Endodermal cell (in vitro differentiated cells): ENCODE measurements at regions not wholly inside any gene's neighbourhood (a gene's known extent, or its start where the extent isn't known, plus 50 kb on each side); places are given as distances from the start of the nearest gene placed in this dataset.

Source experiments
- DNase-seq: peaks from one replicate; pipeline ENCODE4 v3.0.0-alpha.2; 2017
- H3K27ac ChIP-seq: 2 replicates; pipeline ENCODE4 v1.5.1; 2013; ENCODE audit warnings: mild to moderate bottlenecking, low read depth, low read length, moderate library complexity
- H3K27me3 ChIP-seq: 2 replicates; pipeline ENCODE4 v1.6.1; 2013; ENCODE audit warnings: mild to moderate bottlenecking, low read length, moderate library complexity; ENCODE audit not compliant: insufficient read depth, control insufficient read depth, poor library complexity, severe bottlenecking
- H3K36me3 ChIP-seq: 2 replicates; pipeline ENCODE4 v1.7.0; 2013; ENCODE audit warnings: mild to moderate bottlenecking, low read length, moderate library complexity; ENCODE audit not compliant: control insufficient read depth, insufficient read depth
- H3K4me1 ChIP-seq: one replicate; pipeline ENCODE4 v1.7.0; 2013; ENCODE audit warnings: low read length; ENCODE audit not compliant: control insufficient read depth, insufficient read depth
- H3K4me3 ChIP-seq: 2 replicates; pipeline ENCODE4 v1.5.1; 2013; ENCODE audit warnings: mild to moderate bottlenecking, low read length, moderate library complexity
- H3K9ac ChIP-seq: 2 replicates; pipeline ENCODE4 v1.6.1; 2013; ENCODE audit warnings: mild to moderate bottlenecking, low read length, moderate library complexity; ENCODE audit not compliant: poor library complexity, severe bottlenecking; ENCODE audit errors: extremely low read depth
- H3K9me3 ChIP-seq: 2 replicates; pipeline ENCODE4 v1.6.1; 2013; ENCODE audit warnings: mild to moderate bottlenecking, low read length, moderate library complexity; ENCODE audit not compliant: control insufficient read depth
- H3K27ac Mint-ChIP-seq: 2 replicates; pipeline ENCODE4 v1.8.0; 2020; ENCODE audit warnings: mixed read lengths
- H3K27me3 Mint-ChIP-seq: 2 replicates; pipeline ENCODE4 v1.8.0; 2021; ENCODE audit warnings: mild to moderate bottlenecking, mixed read lengths; ENCODE audit not compliant: insufficient read depth
- H3K36me3 Mint-ChIP-seq: 2 replicates; pipeline ENCODE4 v1.8.0; 2020; ENCODE audit warnings: low read depth, mixed read lengths
- H3K4me1 Mint-ChIP-seq: 2 replicates; pipeline ENCODE4 v1.8.0; 2020; ENCODE audit warnings: mixed read lengths
- H3K4me3 Mint-ChIP-seq: 2 replicates; pipeline ENCODE4 v1.8.0; 2020; ENCODE audit warnings: mild to moderate bottlenecking, moderate library complexity, mixed read lengths
- H3K9me3 Mint-ChIP-seq: 2 replicates; pipeline ENCODE4 v1.8.0; 2020; ENCODE audit warnings: mild to moderate bottlenecking, mixed read lengths
- CTCF ChIP-seq: fragments of 200-600 bp; sonication (generic); conservative IDR thresholded peaks from 2 replicates; pipeline ENCODE4 v1.5.0; 2021; ENCODE audit warnings: antibody characterized with exemption, mild to moderate bottlenecking
- WGBS, 2 experiments: methylation state at CpG; one replicate each; pipeline versions ENCODE4 v1.1.5 to v1.1.7; 2013; ENCODE audit warnings: missing lambda C conversion rate in 2 of 2, mixed read lengths in 1 of 2; ENCODE audit not compliant: insufficient coverage in 1 of 2, insufficient read length in 1 of 2; 5-methylcytosine and 5-hydroxymethylcytosine counted together

- Mint-ChIP-seq H3K27me3 (no peaks in the 10 kb centered on the region), H3K27ac (no peak overlapping the region), H3K36me3 (peaks cover 3% of the 10 kb centered on the region), H3K4me3 (no peak overlapping the region), H3K4me1 (peaks cover 11% of the 10 kb centered on the region), H3K9me3 (no peaks in the 10 kb centered on the region)
- no peak overlapping the region for H3K9ac ChIP-seq
- TF ChIP-seq CTCF = no peak
- no peaks in the 10 kb centered on the region for H3K4me1 ChIP-seq
- H3K36me3 ChIP-seq = no peaks in the 10 kb centered on the region
- H3K27ac ChIP-seq = no peak overlapping the region
- no peaks in the 10 kb centered on the region for H3K9me3 ChIP-seq
- no peak for DNase-seq
- 87 to 95% methylated on average over 3 of the region's 3 CpGs for WGBS, 2 experiments
- no peaks in the 10 kb centered on the region for H3K27me3 ChIP-seq
- H3K4me3 ChIP-seq = no peak overlapping the region
These were observed 64.8 kb upstream of the NAA20 start for GRCh38 chr20:19952392-19952791.

GRCh38 chr20:19953606-19954005 lies 63.6 kb upstream of the NAA20 start:
- no peak for TF ChIP-seq CTCF
- Mint-ChIP-seq H3K9me3 (no peaks in the 10 kb centered on the region), H3K27ac (no peak overlapping the region), H3K36me3 (peaks cover 7% of the 10 kb centered on the region), H3K4me3 (no peak overlapping the region), H3K4me1 (peaks cover 4% of the 10 kb centered on the region), H3K27me3 (no peaks in the 10 kb centered on the region)
- Histone ChIP-seq H3K9me3 (no peaks in the 10 kb centered on the region), H3K9ac (no peak overlapping the region), H3K4me1 (no peaks in the 10 kb centered on the region), H3K27ac (no peak overlapping the region), H3K27me3 (no peaks in the 10 kb centered on the region), H3K4me3 (no peak overlapping the region), H3K36me3 (no peaks in the 10 kb centered on the region)
- no peak for DNase-seq

GRCh38 chr20:19956976-19957375 lies 60.2 kb upstream of the NAA20 start:
- WGBS, 2 experiments = 92 to 97% methylated on average over 3 to 4 of the region's 4 CpGs
- H3K27ac Mint-ChIP-seq = no peak overlapping the region
- H3K36me3 ChIP-seq = peaks cover 7% of the 10 kb centered on the region
- H3K9me3 Mint-ChIP-seq = no peaks in the 10 kb centered on the region
- no peaks in the 10 kb centered on the region for H3K4me1 ChIP-seq
- H3K4me3 Mint-ChIP-seq = no peak overlapping the region
- H3K27me3 Mint-ChIP-seq = no peaks in the 10 kb centered on the region
- H3K9ac ChIP-seq = no peak overlapping the region
- no peaks in the 10 kb centered on the region for H3K9me3 ChIP-seq
- peaks cover 12% of the 10 kb centered on the region for H3K36me3 Mint-ChIP-seq
- no peaks in the 10 kb centered on the region for H3K4me1 Mint-ChIP-seq
- TF ChIP-seq CTCF = no peak
- DNase-seq = no peak
- H3K27ac ChIP-seq = no peak overlapping the region
- H3K4me3 ChIP-seq = no peak overlapping the region
- H3K27me3 ChIP-seq = no peaks in the 10 kb centered on the region
